ENCODE measurements at regions not wholly inside any gene's neighbourhood (a gene's known extent, or its start where the extent isn't known, plus 50 kb on each side); places are given as distances from the start of the nearest gene placed in this dataset.
"Not testable (repeated sequence)": the region's sequence is repeated elsewhere in the genome, so short reads cannot be mapped to it uniquely, and the experiment has no call there.

GRCh38 chr15:66865622-66866611, 163.9 kb downstream of the SMAD6 start:
- no peak for DNase-seq (ENCODE audit: low spot score)

- no peak for DNase-seq (ENCODE audit: low spot score)
These were observed 164.6 kb downstream of the SMAD6 start for GRCh38 chr15:66866656-66867055.

- DNase-seq (ENCODE audit: low spot score), result no peak
These were observed 166.9 kb downstream of the SMAD6 start for GRCh38 chr15:66868918-66869317.

- no peak for DNase-seq (ENCODE audit: low spot score)
These were observed 168.9 kb downstream of the SMAD6 start for GRCh38 chr15:66870880-66871388.

- DNase-seq (ENCODE audit: low spot score), result no peak
These were observed 170.4 kb downstream of the SMAD6 start for GRCh38 chr15:66872405-66872804.

- DNase-seq (ENCODE audit: low spot score), result not testable (repeated sequence)
These were observed 171.3 kb downstream of the SMAD6 start for GRCh38 chr15:66873331-66873730.

- DNase-seq (ENCODE audit: low spot score), result no peak
These were observed 171.8 kb downstream of the SMAD6 start for GRCh38 chr15:66873856-66874255.

- peak; percentile 17 for DNase-seq (ENCODE audit: low spot score)
These were observed 173.8 kb downstream of the SMAD6 start for GRCh38 chr15:66875588-66876420.

- no peak for DNase-seq (ENCODE audit: low spot score)
These were observed 174.3 kb downstream of the SMAD6 start for GRCh38 chr15:66876421-66876730.

GRCh38 chr15:66876731-66877476, 174.9 kb downstream of the SMAD6 start:
- DNase-seq (ENCODE audit: low spot score), result no peak

- no peak for DNase-seq (ENCODE audit: low spot score)
These were observed 175.6 kb downstream of the SMAD6 start for GRCh38 chr15:66877477-66878271.

- no peak for DNase-seq (ENCODE audit: low spot score)
These were observed 176.7 kb downstream of the SMAD6 start for GRCh38 chr15:66878761-66879160.

- no peak for DNase-seq (ENCODE audit: low spot score)
These were observed 177.7 kb downstream of the SMAD6 start for GRCh38 chr15:66879531-66880368.

GRCh38 chr15:66880380-66881155, 178.5 kb downstream of the SMAD6 start:
- DNase-seq (ENCODE audit: low spot score), result no peak

- DNase-seq (ENCODE audit: low spot score), result no peak
These were observed 179.3 kb downstream of the SMAD6 start for GRCh38 chr15:66881173-66881905.

- DNase-seq (ENCODE audit: low spot score), result peak; percentile 75
These were observed 180.4 kb downstream of the SMAD6 start for GRCh38 chr15:66882251-66883020.

- DNase-seq (ENCODE audit: low spot score), result peak; percentile 100
These were observed 181.4 kb downstream of the SMAD6 start for GRCh38 chr15:66883284-66883911.

All from kidney tubule cell (primary cell).